G401.6 (cell line): ENCODE measurements at regions not wholly inside any gene's neighbourhood (a gene's known extent, or its start where the extent isn't known, plus 50 kb on each side); places are given as distances from the start of the nearest gene placed in this dataset.

Experiments
- FAIRE-seq: peaks from 2 replicates; lab custom pipeline; 2012; peaks lifted over from hg19 to GRCh38; lab: Jason Lieb, UNC

- FAIRE-seq = no peak
Observed at GRCh38 chr10:111354859-111355258, 278.0 kb downstream of the ADRA2A start.

- FAIRE-seq = no peak
Observed at GRCh38 chr10:111356571-111356970, 279.7 kb downstream of the ADRA2A start.

GRCh38 chr10:111357859-111358258 is 281.0 kb downstream of the ADRA2A start:
- FAIRE-seq = no peak

GRCh38 chr10:111360260-111360925 is 283.6 kb downstream of the ADRA2A start:
- FAIRE-seq = no peak

- FAIRE-seq = no peak
Observed at GRCh38 chr10:111367531-111367930, 290.7 kb downstream of the ADRA2A start.

- FAIRE-seq = no peak
Observed at GRCh38 chr10:111370101-111370500, 293.3 kb downstream of the ADRA2A start.

GRCh38 chr10:111373696-111374095 is 296.9 kb downstream of the ADRA2A start:
- FAIRE-seq = no peak

GRCh38 chr10:111379534-111380187 is 302.8 kb downstream of the ADRA2A start:
- FAIRE-seq = no peak

GRCh38 chr10:111384556-111384955 is 307.7 kb downstream of the ADRA2A start:
- FAIRE-seq = no peak

GRCh38 chr10:111390813-111391563 is 314.2 kb downstream of the ADRA2A start:
- no peak for FAIRE-seq

GRCh38 chr10:111392159-111392558 is 315.3 kb downstream of the ADRA2A start:
- FAIRE-seq = no peak

GRCh38 chr10:111392910-111393309 is 316.1 kb downstream of the ADRA2A start:
- FAIRE-seq = no peak

- FAIRE-seq = no peak
Observed at GRCh38 chr10:111410740-111411139, 333.9 kb downstream of the ADRA2A start.

GRCh38 chr10:111425459-111425858 is 348.6 kb downstream of the ADRA2A start:
- no peak for FAIRE-seq

- no peak for FAIRE-seq
Observed at GRCh38 chr10:111429288-111430028, 352.6 kb downstream of the ADRA2A start.

GRCh38 chr10:111430070-111430469 is 353.2 kb downstream of the ADRA2A start:
- FAIRE-seq = no peak

- FAIRE-seq = no peak
Observed at GRCh38 chr10:111432588-111432987, 355.8 kb downstream of the ADRA2A start.

- no peak for FAIRE-seq
Observed at GRCh38 chr10:111435871-111436270, 359.0 kb downstream of the ADRA2A start.

- FAIRE-seq = no peak
Observed at GRCh38 chr10:111439034-111439842, 362.4 kb downstream of the ADRA2A start.

- no peak for FAIRE-seq
Observed at GRCh38 chr10:111440501-111440900, 363.7 kb downstream of the ADRA2A start.

- no peak for FAIRE-seq
Observed at GRCh38 chr10:111445667-111446066, 368.8 kb downstream of the ADRA2A start.

GRCh38 chr10:111446966-111447365 is 370.1 kb downstream of the ADRA2A start:
- FAIRE-seq = no peak
